Tibial nerve (tissue), 4 donors: ENCODE measurements at regions not wholly inside any gene's neighbourhood (a gene's known extent, or its start where the extent isn't known, plus 50 kb on each side); places are given as distances from the start of the nearest gene placed in this dataset.

Experiments used
- EP300 ChIP-seq, 2 donors: sonication (generic); formaldehyde crosslinking; IDR thresholded peaks; one replicate each; pipeline ENCODE4 v1.6.1; 2017; ENCODE audit warnings: antibody characterized with exemption in 2 of 2, mild to moderate bottlenecking in 1 of 2
- TF ChIP-seq, protein P1 (sequence below), 5 experiments: fragments of 200-600 bp in 3 of 5; fragments of 450-650 bp in 2 of 5; sonication (generic) in 3 of 5; IDR thresholded peaks; one replicate each; pipeline ENCODE4 v1.5.1; 2016 to 2019; ENCODE audit warnings: antibody characterized with exemption in 5 of 5, mild to moderate bottlenecking in 3 of 5, moderate library complexity in 2 of 5

DNA sequence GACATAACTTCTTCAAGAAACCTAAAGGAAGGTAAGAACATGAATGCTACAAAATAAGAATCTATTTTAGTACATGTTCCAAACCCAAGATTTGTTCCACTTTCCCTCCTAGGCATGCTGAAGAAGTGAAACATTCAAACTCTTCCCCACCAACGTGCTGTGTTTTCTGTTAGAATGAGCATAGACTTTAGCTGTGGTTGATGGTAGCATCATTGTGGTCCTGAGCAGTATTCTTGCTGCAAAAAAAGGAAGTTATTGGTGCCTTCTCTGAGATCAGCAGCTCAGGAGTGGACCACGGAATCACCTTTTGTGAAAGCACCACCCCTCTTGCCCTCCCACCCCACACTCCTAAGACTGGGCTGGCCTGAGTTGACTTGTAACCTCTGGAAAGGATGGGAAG lies 100.4 kb upstream of the POGK start:
- TF ChIP-seq, protein P1, sequence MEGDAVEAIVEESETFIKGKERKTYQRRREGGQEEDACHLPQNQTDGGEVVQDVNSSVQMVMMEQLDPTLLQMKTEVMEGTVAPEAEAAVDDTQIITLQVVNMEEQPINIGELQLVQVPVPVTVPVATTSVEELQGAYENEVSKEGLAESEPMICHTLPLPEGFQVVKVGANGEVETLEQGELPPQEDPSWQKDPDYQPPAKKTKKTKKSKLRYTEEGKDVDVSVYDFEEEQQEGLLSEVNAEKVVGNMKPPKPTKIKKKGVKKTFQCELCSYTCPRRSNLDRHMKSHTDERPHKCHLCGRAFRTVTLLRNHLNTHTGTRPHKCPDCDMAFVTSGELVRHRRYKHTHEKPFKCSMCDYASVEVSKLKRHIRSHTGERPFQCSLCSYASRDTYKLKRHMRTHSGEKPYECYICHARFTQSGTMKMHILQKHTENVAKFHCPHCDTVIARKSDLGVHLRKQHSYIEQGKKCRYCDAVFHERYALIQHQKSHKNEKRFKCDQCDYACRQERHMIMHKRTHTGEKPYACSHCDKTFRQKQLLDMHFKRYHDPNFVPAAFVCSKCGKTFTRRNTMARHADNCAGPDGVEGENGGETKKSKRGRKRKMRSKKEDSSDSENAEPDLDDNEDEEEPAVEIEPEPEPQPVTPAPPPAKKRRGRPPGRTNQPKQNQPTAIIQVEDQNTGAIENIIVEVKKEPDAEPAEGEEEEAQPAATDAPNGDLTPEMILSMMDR (IDR thresholded peaks at IDR 0.05): no peak
- TF ChIP-seq EP300 (IDR thresholded peaks at IDR 0.05): no peak
